ENCODE measurements at regions not wholly inside any gene's neighbourhood (a gene's known extent, or its start where the extent isn't known, plus 50 kb on each side); places are given as distances from the start of the nearest gene placed in this dataset.

GRCh38 chr10:53023411-53023810 lies 250.8 kb upstream of the MBL2 start:
- H3K4me3 ChIP-seq (ENCODE audit: low read depth, low read length): no peak overlapping the region
- DNase-seq (ENCODE audit: low read depth): no peak
- no peak for TF ChIP-seq CTCF (IDR thresholded peaks at IDR 0.05; ENCODE audit: insufficient read depth, low read length)

GRCh38 chr10:53022611-53023088 lies 250.1 kb upstream of the MBL2 start:
- H3K4me3 ChIP-seq (ENCODE audit: low read depth, low read length): no peak overlapping the region
- DNase-seq (ENCODE audit: low read depth): no peak
- TF ChIP-seq CTCF (IDR thresholded peaks at IDR 0.05; ENCODE audit: insufficient read depth, low read length): no peak

DNA sequence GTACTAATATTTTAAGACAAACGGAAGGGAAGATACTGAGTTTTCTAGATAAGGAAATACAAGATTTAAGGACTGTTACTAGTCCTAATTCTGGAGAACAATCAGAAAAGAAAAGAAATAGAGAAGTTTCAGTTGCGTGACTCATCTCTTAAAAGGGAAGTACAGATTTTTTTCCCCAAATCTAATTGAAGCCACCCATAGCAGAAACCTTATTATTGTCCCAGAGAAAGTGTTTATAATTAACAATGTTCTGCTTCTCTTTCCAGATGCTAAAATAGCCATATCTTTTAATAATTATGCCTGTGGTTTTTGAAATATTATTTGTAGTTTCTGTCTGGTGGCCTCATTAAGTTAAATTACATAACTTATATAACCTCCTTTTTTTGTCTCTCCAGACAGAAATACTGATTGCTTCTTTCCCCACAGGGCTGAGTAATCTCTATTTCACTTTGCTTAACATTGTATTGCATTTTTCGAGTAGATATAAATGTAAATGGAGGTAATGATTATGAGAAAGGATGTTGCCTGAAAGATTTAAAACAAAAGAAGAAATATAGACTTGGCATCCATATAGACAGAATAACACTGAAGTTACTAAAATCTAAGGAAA lies 240.7 kb upstream of the MBL2 start:
- DNase-seq (ENCODE audit: low read depth): no peak
- H3K4me3 ChIP-seq (ENCODE audit: low read depth, low read length): no peak overlapping the region
- no peak for TF ChIP-seq CTCF (IDR thresholded peaks at IDR 0.05; ENCODE audit: insufficient read depth, low read length)

DNA sequence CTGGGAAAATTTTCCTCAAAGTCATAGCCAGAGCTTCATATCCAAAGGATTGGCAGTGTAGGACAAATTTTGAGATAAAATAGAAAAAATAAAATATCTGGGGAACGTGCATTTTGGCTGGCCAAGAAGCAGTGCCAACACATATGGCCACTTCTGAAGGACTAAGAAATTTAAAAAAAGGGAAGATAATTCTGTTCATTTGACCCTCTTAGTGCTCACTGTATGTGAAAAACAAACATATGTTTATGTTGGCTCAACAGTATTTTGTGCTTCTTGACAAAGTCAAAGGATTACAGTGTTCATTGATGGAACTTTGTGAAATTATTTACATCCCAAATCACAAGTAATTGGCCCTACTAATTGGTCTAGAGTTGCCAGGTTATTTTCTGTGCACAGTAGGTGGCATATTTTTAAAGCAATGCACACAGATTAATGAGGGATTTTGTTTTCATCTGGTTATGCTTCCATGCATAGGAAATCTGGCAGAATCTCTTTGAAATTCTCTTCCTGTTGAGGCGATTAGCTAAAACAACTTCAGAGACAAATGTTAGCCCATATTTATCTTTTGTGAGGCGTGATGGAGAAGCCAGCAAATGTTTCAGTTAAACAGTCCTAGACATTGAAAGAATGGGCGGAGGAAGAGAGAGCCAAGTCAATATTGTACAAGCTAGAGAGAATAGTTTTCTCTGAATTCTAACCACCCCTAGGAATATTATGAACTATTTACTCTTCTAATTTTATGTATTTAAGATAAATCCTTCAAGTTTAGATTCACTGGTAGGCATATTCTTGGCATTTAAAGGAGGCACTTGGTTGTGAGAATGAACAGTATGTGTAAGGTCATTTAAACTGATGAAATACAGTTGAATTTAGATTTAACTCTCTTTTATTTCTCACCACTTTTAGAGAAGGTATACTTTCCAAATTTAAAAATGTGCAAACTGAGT lies 237.7 kb upstream of the MBL2 start:
- DNase-seq (ENCODE audit: low read depth): no peak
- TF ChIP-seq CTCF (IDR thresholded peaks at IDR 0.05; ENCODE audit: insufficient read depth, low read length): no peak

GRCh38 chr10:53007527-53007842 lies 234.9 kb upstream of the MBL2 start:
- TF ChIP-seq CTCF (IDR thresholded peaks at IDR 0.05; ENCODE audit: insufficient read depth, low read length): no peak
- DNase-seq (ENCODE audit: low read depth): no peak
- no peak overlapping the region for H3K4me3 ChIP-seq (ENCODE audit: low read depth, low read length)

More for the DNA sequence above, 237.7 kb upstream of the MBL2 start:
- no peak overlapping the region for H3K4me3 ChIP-seq (ENCODE audit: low read depth, low read length)

GRCh38 chr10:53006663-53007526 lies 234.3 kb upstream of the MBL2 start:
- TF ChIP-seq CTCF (IDR thresholded peaks at IDR 0.05; ENCODE audit: insufficient read depth, low read length): no peak
- no peak for DNase-seq (ENCODE audit: low read depth)
- H3K4me3 ChIP-seq (ENCODE audit: low read depth, low read length): no peak overlapping the region

Measured in fibroblast of the aortic adventitia (primary cell).